NT2/D1 (cell line): ENCODE measurements at regions not wholly inside any gene's neighbourhood (a gene's known extent, or its start where the extent isn't known, plus 50 kb on each side); places are given as distances from the start of the nearest gene placed in this dataset.
A peak's percentile ranks its signal among the peaks of the same experiment; 100 is the strongest.

Experiments
- DNase-seq: peaks from one replicate; pipeline ENCODE4 v3.0.0-alpha.2; 2011; ENCODE audit warnings: low read depth, low spot score
- H3K27me3 ChIP-seq: 2 replicates; pipeline ENCODE4 v1.6.0; 2011; ENCODE audit warnings: mild to moderate bottlenecking; ENCODE audit not compliant: insufficient read length, insufficient read depth
- H3K36me3 ChIP-seq: 2 replicates; pipeline ENCODE4 v1.6.1; 2011; ENCODE audit warnings: mild to moderate bottlenecking, low read length, mixed read lengths; ENCODE audit not compliant: insufficient read depth, insufficient read length
- H3K4me1 ChIP-seq: 2 replicates; pipeline ENCODE4 v1.5.1; 2011; ENCODE audit not compliant: insufficient read depth, insufficient read length
- H3K4me3 ChIP-seq: 2 replicates; pipeline ENCODE4 v1.5.1; 2011; ENCODE audit warnings: low read depth; ENCODE audit not compliant: insufficient read length
- H3K9ac ChIP-seq: 2 replicates; pipeline ENCODE4 v1.6.0; 2011; ENCODE audit warnings: low read depth; ENCODE audit not compliant: insufficient read length
- H3K9me3 ChIP-seq: 2 replicates; pipeline ENCODE4 v1.5.1; 2011; ENCODE audit warnings: mild to moderate bottlenecking, low read length; ENCODE audit not compliant: insufficient read depth
- SUZ12 ChIP-seq: IDR thresholded peaks from 2 replicates; pipeline ENCODE4 v1.6.1; 2011; ENCODE audit not compliant: insufficient read length, insufficient read depth; ENCODE audit errors: extremely low read depth
- YY1 ChIP-seq: IDR thresholded peaks from 2 replicates; pipeline ENCODE4 v1.6.1; 2011; ENCODE audit not compliant: insufficient read length, insufficient read depth
- ZNF274 ChIP-seq: IDR thresholded peaks from 2 replicates; pipeline ENCODE4 v1.6.1; 2011; ENCODE audit warnings: mild to moderate bottlenecking, low read depth, low read length

GRCh38 chr1:93815366-93816110, 63.5 kb downstream of the DNTTIP2 start:
- DNase-seq, result no peak
- H3K36me3 ChIP-seq, result no peaks in the 10 kb centered on the region
- no peaks in the 10 kb centered on the region for H3K27me3 ChIP-seq
- no peak overlapping the region for H3K9ac ChIP-seq
- H3K9me3 ChIP-seq, result no peaks in the 10 kb centered on the region
- H3K4me3 ChIP-seq, result no peak overlapping the region
- TF ChIP-seq YY1 (no peak), ZNF274 (no peak), SUZ12 (no peak)
- H3K4me1 ChIP-seq, result peaks cover 9% of the 10 kb centered on the region

- DNase-seq, result no peak
- Histone ChIP-seq H3K36me3 (no peaks in the 10 kb centered on the region), H3K4me1 (peaks cover 7% of the 10 kb centered on the region), H3K9ac (peak overlapping the region; percentile 5), H3K4me3 (no peak overlapping the region), H3K27me3 (no peaks in the 10 kb centered on the region), H3K9me3 (no peaks in the 10 kb centered on the region)
- TF ChIP-seq YY1 (no peak), ZNF274 (no peak), SUZ12 (no peak)
Measured at GRCh38 chr1:93814795-93815340, 64.1 kb downstream of the DNTTIP2 start.

- no peak overlapping the region for H3K9ac ChIP-seq
- DNase-seq, result peak; percentile 85
- no peak for TF ChIP-seq YY1
- TF ChIP-seq ZNF274, result no peak
- no peak for TF ChIP-seq SUZ12
Measured at GRCh38 chr1:93814059-93814794, 64.8 kb downstream of the DNTTIP2 start.

GRCh38 chr1:93813076-93813475, 65.9 kb downstream of the DNTTIP2 start:
- H3K36me3 ChIP-seq, result no peaks in the 10 kb centered on the region
- no peak for DNase-seq
- no peak for TF ChIP-seq ZNF274
- TF ChIP-seq YY1, result no peak
- no peak for TF ChIP-seq SUZ12
- H3K9ac ChIP-seq, result no peak overlapping the region
- peaks cover 2% of the 10 kb centered on the region for H3K4me1 ChIP-seq
- no peaks in the 10 kb centered on the region for H3K27me3 ChIP-seq
- H3K4me3 ChIP-seq, result no peak overlapping the region
- H3K9me3 ChIP-seq, result peaks cover 10% of the 10 kb centered on the region

More at GRCh38 chr1:93814059-93814794, 64.8 kb downstream of the DNTTIP2 start:
- no peaks in the 10 kb centered on the region for H3K36me3 ChIP-seq
- no peaks in the 10 kb centered on the region for H3K27me3 ChIP-seq
- H3K9me3 ChIP-seq, result no peaks in the 10 kb centered on the region
- H3K4me1 ChIP-seq, result peaks cover 7% of the 10 kb centered on the region
- no peak overlapping the region for H3K4me3 ChIP-seq

GRCh38 chr1:93811326-93812065, 67.5 kb downstream of the DNTTIP2 start:
- peaks cover 20% of the 10 kb centered on the region for H3K9me3 ChIP-seq
- H3K27me3 ChIP-seq, result no peaks in the 10 kb centered on the region
- TF ChIP-seq SUZ12, result no peak
- no peak for DNase-seq
- H3K36me3 ChIP-seq, result no peaks in the 10 kb centered on the region
- peaks cover 2% of the 10 kb centered on the region for H3K4me1 ChIP-seq
- H3K4me3 ChIP-seq, result no peak overlapping the region
- H3K9ac ChIP-seq, result no peak overlapping the region

- no peak for TF ChIP-seq SUZ12
- peaks cover 20% of the 10 kb centered on the region for H3K9me3 ChIP-seq
- peaks cover 2% of the 10 kb centered on the region for H3K4me1 ChIP-seq
- no peak overlapping the region for H3K9ac ChIP-seq
- no peak overlapping the region for H3K4me3 ChIP-seq
- H3K36me3 ChIP-seq, result no peaks in the 10 kb centered on the region
- H3K27me3 ChIP-seq, result no peaks in the 10 kb centered on the region
- no peak for DNase-seq
Measured at GRCh38 chr1:93810316-93810715, 68.7 kb downstream of the DNTTIP2 start.

- H3K9me3 ChIP-seq, result peaks cover 20% of the 10 kb centered on the region
- H3K4me1 ChIP-seq, result no peaks in the 10 kb centered on the region
- H3K4me3 ChIP-seq, result no peak overlapping the region
- no peaks in the 10 kb centered on the region for H3K27me3 ChIP-seq
- no peak for TF ChIP-seq ZNF274
- no peak for TF ChIP-seq YY1
- TF ChIP-seq SUZ12, result no peak
- DNase-seq, result no peak
- no peak overlapping the region for H3K9ac ChIP-seq
- no peaks in the 10 kb centered on the region for H3K36me3 ChIP-seq
Measured at GRCh38 chr1:93808871-93809270, 70.1 kb downstream of the DNTTIP2 start.
